ENCODE measurements at regions not wholly inside any gene's neighbourhood (a gene's known extent, or its start where the extent isn't known, plus 50 kb on each side); places are given as distances from the start of the nearest gene placed in this dataset.
"Not testable (repeated sequence)": the region's sequence is repeated elsewhere in the genome, so short reads cannot be mapped to it uniquely, and the experiment has no call there.

- DNase-seq (ENCODE audit: low spot score) = no peak
- H3K79me2 ChIP-seq (ENCODE audit: insufficient read depth, low read depth, low read length) = no peaks in the 10 kb centered on the region
- no peak overlapping the region for H3K27ac ChIP-seq (ENCODE audit: low read depth, low read length, poor library complexity, severe bottlenecking)
- POLR2A ChIA-PET = interaction anchor here (0.7 kb wide), 1 partner anchor 1575 kb away, joined by 3 read pairs; no protein-coding TSS in a partner anchor
- H3K4me1 ChIP-seq (ENCODE audit: insufficient read depth, low read length, poor library complexity, severe bottlenecking) = no peaks in the 10 kb centered on the region
- CTCF ChIA-PET (ENCODE audit: unreplicated experiment) = interaction anchor here (0.6 kb wide), 1 partner anchor 8 kb away, joined by 3 read pairs; no protein-coding TSS in a partner anchor
- no peak overlapping the region for H2AFZ ChIP-seq (ENCODE audit: low read length)
- H3K36me3 ChIP-seq (ENCODE audit: insufficient read depth, low read length) = no peaks in the 10 kb centered on the region
- H3K4me2 ChIP-seq (ENCODE audit: low read length) = no peak overlapping the region
- H4K20me1 ChIP-seq (ENCODE audit: insufficient read depth, low read length) = no peaks in the 10 kb centered on the region
- no peak overlapping the region for H3K4me3 ChIP-seq (ENCODE audit: low read depth, low read length, poor library complexity, severe bottlenecking)
- no peak for TF ChIP-seq EZH2phosphoT487 (IDR thresholded peaks at IDR 0.05; ENCODE audit: borderline replicate concordance, low read depth, low read length)
- TF ChIP-seq, protein P1, sequence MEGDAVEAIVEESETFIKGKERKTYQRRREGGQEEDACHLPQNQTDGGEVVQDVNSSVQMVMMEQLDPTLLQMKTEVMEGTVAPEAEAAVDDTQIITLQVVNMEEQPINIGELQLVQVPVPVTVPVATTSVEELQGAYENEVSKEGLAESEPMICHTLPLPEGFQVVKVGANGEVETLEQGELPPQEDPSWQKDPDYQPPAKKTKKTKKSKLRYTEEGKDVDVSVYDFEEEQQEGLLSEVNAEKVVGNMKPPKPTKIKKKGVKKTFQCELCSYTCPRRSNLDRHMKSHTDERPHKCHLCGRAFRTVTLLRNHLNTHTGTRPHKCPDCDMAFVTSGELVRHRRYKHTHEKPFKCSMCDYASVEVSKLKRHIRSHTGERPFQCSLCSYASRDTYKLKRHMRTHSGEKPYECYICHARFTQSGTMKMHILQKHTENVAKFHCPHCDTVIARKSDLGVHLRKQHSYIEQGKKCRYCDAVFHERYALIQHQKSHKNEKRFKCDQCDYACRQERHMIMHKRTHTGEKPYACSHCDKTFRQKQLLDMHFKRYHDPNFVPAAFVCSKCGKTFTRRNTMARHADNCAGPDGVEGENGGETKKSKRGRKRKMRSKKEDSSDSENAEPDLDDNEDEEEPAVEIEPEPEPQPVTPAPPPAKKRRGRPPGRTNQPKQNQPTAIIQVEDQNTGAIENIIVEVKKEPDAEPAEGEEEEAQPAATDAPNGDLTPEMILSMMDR (conservative IDR thresholded peaks at IDR 0.05; ENCODE audit: low read length) = no peak
- H3K9me2 ChIP-seq (ENCODE audit: insufficient read depth, low read length) = no peaks in the 10 kb centered on the region
- intact Hi-C loops (cut with micrococcal nuclease; ENCODE audit: unreplicated experiment) = no loop called here
- H3K9me3 ChIP-seq (ENCODE audit: low read length) = no peaks in the 10 kb centered on the region
- BruUV-seq (replicated peaks) = no TSS peak
Measured at GRCh38 chr10:113497198-113497597, 55.7 kb upstream of the HABP2 start.

- no peaks in the 10 kb centered on the region for H3K4me1 ChIP-seq (ENCODE audit: insufficient read depth, low read length, poor library complexity, severe bottlenecking)
- intact Hi-C loops (cut with micrococcal nuclease; ENCODE audit: unreplicated experiment) = no loop called here
- H3K9me3 ChIP-seq (ENCODE audit: low read length) = no peaks in the 10 kb centered on the region
- H3K4me2 ChIP-seq (ENCODE audit: low read length) = no peak overlapping the region
- no TSS peak for BruUV-seq (replicated peaks)
- ChIA-PET CTCF (ENCODE audit: unreplicated experiment) (no interaction called here), POLR2A (interaction anchor here (0.8 kb wide), 1 partner anchor 11 kb away, joined by 3 read pairs; no protein-coding TSS in a partner anchor)
- DNase-seq (ENCODE audit: low spot score) = no peak
- no peaks in the 10 kb centered on the region for H3K36me3 ChIP-seq (ENCODE audit: insufficient read depth, low read length)
- H3K9me2 ChIP-seq (ENCODE audit: insufficient read depth, low read length) = no peaks in the 10 kb centered on the region
- H3K4me3 ChIP-seq (ENCODE audit: low read depth, low read length, poor library complexity, severe bottlenecking) = no peak overlapping the region
- no peaks in the 10 kb centered on the region for H4K20me1 ChIP-seq (ENCODE audit: insufficient read depth, low read length)
- TF ChIP-seq, protein P1 (conservative IDR thresholded peaks at IDR 0.05; ENCODE audit: low read length) = no peak
- no peak for TF ChIP-seq EZH2phosphoT487 (IDR thresholded peaks at IDR 0.05; ENCODE audit: borderline replicate concordance, low read depth, low read length)
- H2AFZ ChIP-seq (ENCODE audit: low read length) = no peak overlapping the region
- H3K27ac ChIP-seq (ENCODE audit: low read depth, low read length, poor library complexity, severe bottlenecking) = no peak overlapping the region
- no peaks in the 10 kb centered on the region for H3K79me2 ChIP-seq (ENCODE audit: insufficient read depth, low read depth, low read length)
Measured at GRCh38 chr10:113498997-113499396, 53.9 kb upstream of the HABP2 start.

DNA sequence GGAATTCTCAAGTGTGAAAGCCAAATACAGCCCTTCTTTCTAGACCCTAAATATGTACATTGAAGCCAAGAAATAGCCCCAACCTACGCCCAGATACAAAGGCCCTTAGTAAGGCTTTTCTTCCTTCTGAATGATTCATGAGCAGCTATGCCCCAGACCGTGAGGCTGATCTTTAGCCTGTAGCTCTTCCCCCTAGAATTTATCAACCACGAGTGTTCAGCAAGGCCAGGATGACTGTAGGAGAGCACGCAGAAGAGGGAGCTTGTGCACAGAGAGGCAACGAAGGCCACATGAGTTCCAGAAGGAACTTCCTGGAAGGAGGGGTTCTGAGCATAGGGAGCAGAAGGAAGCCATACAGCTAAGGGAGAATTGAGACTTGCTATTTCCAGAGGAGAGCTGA, 53.0 kb upstream of the HABP2 start:
- no peaks in the 10 kb centered on the region for H3K36me3 ChIP-seq (ENCODE audit: insufficient read depth, low read length)
- CTCF ChIA-PET (ENCODE audit: unreplicated experiment) = no interaction called here
- BruUV-seq (replicated peaks) = no TSS peak
- POLR2A ChIA-PET = no interaction called here
- no peak for TF ChIP-seq EZH2phosphoT487 (IDR thresholded peaks at IDR 0.05; ENCODE audit: borderline replicate concordance, low read depth, low read length)
- TF ChIP-seq, protein P1 (conservative IDR thresholded peaks at IDR 0.05; ENCODE audit: low read length) = no peak
- no peak overlapping the region for H2AFZ ChIP-seq (ENCODE audit: low read length)
- no peaks in the 10 kb centered on the region for H4K20me1 ChIP-seq (ENCODE audit: insufficient read depth, low read length)
- no peak for DNase-seq (ENCODE audit: low spot score)
- no peak overlapping the region for H3K4me2 ChIP-seq (ENCODE audit: low read length)
- H3K4me3 ChIP-seq (ENCODE audit: low read depth, low read length, poor library complexity, severe bottlenecking) = no peak overlapping the region
- H3K4me1 ChIP-seq (ENCODE audit: insufficient read depth, low read length, poor library complexity, severe bottlenecking) = no peaks in the 10 kb centered on the region
- H3K9me3 ChIP-seq (ENCODE audit: low read length) = no peaks in the 10 kb centered on the region
- H3K27ac ChIP-seq (ENCODE audit: low read depth, low read length, poor library complexity, severe bottlenecking) = no peak overlapping the region
- intact Hi-C loops (cut with micrococcal nuclease; ENCODE audit: unreplicated experiment) = no loop called here
- H3K9me2 ChIP-seq (ENCODE audit: insufficient read depth, low read length) = no peaks in the 10 kb centered on the region
- no peaks in the 10 kb centered on the region for H3K79me2 ChIP-seq (ENCODE audit: insufficient read depth, low read depth, low read length)

GRCh38 chr10:113501031-113501430, 51.8 kb upstream of the HABP2 start:
- H3K79me2 ChIP-seq (ENCODE audit: insufficient read depth, low read depth, low read length); H3K27ac ChIP-seq (ENCODE audit: low read depth, low read length, poor library complexity, severe bottlenecking); DNase-seq (ENCODE audit: low spot score); H3K4me2 ChIP-seq (ENCODE audit: low read length); H3K9me2 ChIP-seq (ENCODE audit: insufficient read depth, low read length); H3K9me3 ChIP-seq (ENCODE audit: low read length); BruUV-seq (replicated peaks); H3K4me1 ChIP-seq (ENCODE audit: insufficient read depth, low read length, poor library complexity, severe bottlenecking); H4K20me1 ChIP-seq (ENCODE audit: insufficient read depth, low read length); CTCF ChIA-PET (ENCODE audit: unreplicated experiment); H3K4me3 ChIP-seq (ENCODE audit: low read depth, low read length, poor library complexity, severe bottlenecking); H2AFZ ChIP-seq (ENCODE audit: low read length); H3K36me3 ChIP-seq (ENCODE audit: insufficient read depth, low read length); intact Hi-C loops (cut with micrococcal nuclease; ENCODE audit: unreplicated experiment): not testable (repeated sequence)
- POLR2A ChIA-PET = interaction anchor here (0.6 to 0.7 kb wide), 2 partner anchors 252 to 731 kb away, joined by 3 read pairs; no protein-coding TSS in a partner anchor
